Chondrocyte (in vitro differentiated cells): ENCODE measurements at regions not wholly inside any gene's neighbourhood (a gene's known extent, or its start where the extent isn't known, plus 50 kb on each side); places are given as distances from the start of the nearest gene placed in this dataset.
A peak's percentile ranks its signal among the peaks of the same experiment; 100 is the strongest.

Experiments
- DNase-seq: peaks from one replicate; pipeline ENCODE4 v3.0.0; 2021; ENCODE audit warnings: mixed read lengths, low spot score
- H3K27ac Mint-ChIP-seq: one replicate; pipeline ENCODE4 v1.8.0; 2021; ENCODE audit warnings: mild to moderate bottlenecking, moderate library complexity, mixed read lengths; ENCODE audit not compliant: unreplicated experiment
- H3K27me3 Mint-ChIP-seq: 2 replicates; pipeline ENCODE4 v1.8.0; 2021; ENCODE audit warnings: low read depth, mixed read lengths
- H3K36me3 Mint-ChIP-seq: 2 replicates; pipeline ENCODE4 v1.8.0; 2021; ENCODE audit warnings: low read depth, mixed read lengths
- H3K4me1 Mint-ChIP-seq: 2 replicates; pipeline ENCODE4 v1.8.0; 2021; ENCODE audit warnings: low read depth, mild to moderate bottlenecking, mixed read lengths
- H3K4me3 Mint-ChIP-seq: one replicate; pipeline ENCODE4 v1.8.0; 2021; ENCODE audit warnings: mild to moderate bottlenecking, moderate library complexity, mixed read lengths; ENCODE audit not compliant: unreplicated experiment
- H3K9me3 Mint-ChIP-seq: 2 replicates; pipeline ENCODE4 v1.8.0; 2021; ENCODE audit warnings: low read depth, mixed read lengths
- CTCF ChIP-seq: fragments of 200-600 bp; sonication (generic); IDR thresholded peaks from 2 replicates; pipeline ENCODE4 v1.5.0; 2021; ENCODE audit warnings: antibody characterized with exemption, mild to moderate bottlenecking, moderate library complexity

GRCh38 chr15:97502038-97502437 is 458.5 kb upstream of the ARRDC4 start:
- Mint-ChIP-seq H3K27ac (peak overlapping the region; percentile 56), H3K36me3 (no peaks in the 10 kb centered on the region), H3K9me3 (no peaks in the 10 kb centered on the region), H3K4me1 (peaks cover 28% of the 10 kb centered on the region), H3K27me3 (no peaks in the 10 kb centered on the region), H3K4me3 (no peak overlapping the region)
- no peak for TF ChIP-seq CTCF
- no peak for DNase-seq

GRCh38 chr15:97504031-97504792 is 456.3 kb upstream of the ARRDC4 start:
- DNase-seq, result no peak
- Mint-ChIP-seq H3K4me3 (no peak overlapping the region), H3K9me3 (no peaks in the 10 kb centered on the region), H3K27me3 (no peaks in the 10 kb centered on the region), H3K27ac (peak overlapping the region; percentile 94), H3K4me1 (peaks cover 28% of the 10 kb centered on the region), H3K36me3 (no peaks in the 10 kb centered on the region)
- TF ChIP-seq CTCF, result no peak

- no peak for TF ChIP-seq CTCF
- no peaks in the 10 kb centered on the region for H3K27me3 Mint-ChIP-seq
- H3K27ac Mint-ChIP-seq, result no peak overlapping the region
- no peaks in the 10 kb centered on the region for H3K36me3 Mint-ChIP-seq
- no peak for DNase-seq
- no peaks in the 10 kb centered on the region for H3K9me3 Mint-ChIP-seq
- H3K4me1 Mint-ChIP-seq, result peaks cover 8% of the 10 kb centered on the region
- no peak overlapping the region for H3K4me3 Mint-ChIP-seq
These were observed 442.8 kb upstream of the ARRDC4 start for GRCh38 chr15:97517737-97518136.

GRCh38 chr15:97520689-97521088 is 439.8 kb upstream of the ARRDC4 start:
- no peaks in the 10 kb centered on the region for H3K27me3 Mint-ChIP-seq
- no peak overlapping the region for H3K4me3 Mint-ChIP-seq
- TF ChIP-seq CTCF, result no peak
- no peak for DNase-seq
- peaks cover 11% of the 10 kb centered on the region for H3K4me1 Mint-ChIP-seq
- H3K9me3 Mint-ChIP-seq, result no peaks in the 10 kb centered on the region
- H3K27ac Mint-ChIP-seq, result no peak overlapping the region
- H3K36me3 Mint-ChIP-seq, result no peaks in the 10 kb centered on the region

- no peaks in the 10 kb centered on the region for H3K27me3 Mint-ChIP-seq
- no peak for DNase-seq
- H3K36me3 Mint-ChIP-seq, result no peaks in the 10 kb centered on the region
- no peak for TF ChIP-seq CTCF
- H3K27ac Mint-ChIP-seq, result no peak overlapping the region
- H3K4me3 Mint-ChIP-seq, result peak overlapping the region; percentile 47
- H3K4me1 Mint-ChIP-seq, result peaks cover 11% of the 10 kb centered on the region
- no peaks in the 10 kb centered on the region for H3K9me3 Mint-ChIP-seq
These were observed 438.9 kb upstream of the ARRDC4 start for GRCh38 chr15:97521381-97522285.
